HepG2 (cell line): ENCODE measurements at regions not wholly inside any gene's neighbourhood (a gene's known extent, or its start where the extent isn't known, plus 50 kb on each side); places are given as distances from the start of the nearest gene placed in this dataset.

Experiments used
- KDM1A ChIP-seq: IDR thresholded peaks from 2 replicates; pipeline ENCODE4 v1.6.1; 2016; ENCODE audit warnings: missing compliant biosample characterization
- NFIC ChIP-seq: IDR thresholded peaks from 2 replicates; pipeline ENCODE4 v1.6.1; 2012; ENCODE audit warnings: mild to moderate bottlenecking, low read length, inconsistent platforms
- YEATS4 ChIP-seq: sonication (generic); formaldehyde crosslinking; IDR thresholded peaks from 2 replicates; pipeline ENCODE4 v1.4.0; 2020; ENCODE audit warnings: missing genetic modification reagents, borderline replicate concordance
- ZNF180 ChIP-seq: sonication (generic); formaldehyde crosslinking; IDR thresholded peaks from 2 replicates; pipeline ENCODE4 v1.4.0; 2020; ENCODE audit warnings: low read depth, missing genetic modification reagents, borderline replicate concordance
- ZNF224 ChIP-seq: sonication (generic); formaldehyde crosslinking; IDR thresholded peaks from 2 replicates; pipeline ENCODE4 v1.5.0; 2020; ENCODE audit warnings: mild to moderate bottlenecking, missing genetic modification reagents
- ZNF558 ChIP-seq: sonication (generic); formaldehyde crosslinking; IDR thresholded peaks from 2 replicates; pipeline ENCODE4 v1.9.0; 2022; ENCODE audit warnings: mild to moderate bottlenecking, missing genetic modification reagents, borderline replicate concordance
- ZNF605 ChIP-seq: sonication (generic); formaldehyde crosslinking; IDR thresholded peaks from 2 replicates; pipeline ENCODE4 v1.8.0; 2022; ENCODE audit warnings: mild to moderate bottlenecking, missing genetic modification reagents
- ZNF713 ChIP-seq: sonication (generic); formaldehyde crosslinking; IDR thresholded peaks from 2 replicates; pipeline ENCODE4 v1.4.0; 2020; ENCODE audit warnings: mild to moderate bottlenecking, missing genetic modification reagents
- ZNF776 ChIP-seq: sonication (generic); formaldehyde crosslinking; IDR thresholded peaks from 2 replicates; pipeline ENCODE4 v1.4.0; 2020; ENCODE audit warnings: mild to moderate bottlenecking, missing genetic modification reagents
- ZNF841 ChIP-seq: sonication (generic); formaldehyde crosslinking; IDR thresholded peaks from 2 replicates; pipeline ENCODE4 v1.8.1; 2023; ENCODE audit warnings: missing genetic modification reagents, borderline replicate concordance
- TF ChIP-seq, protein P1 (sequence below): sonication (generic); formaldehyde crosslinking; conservative IDR thresholded peaks from 2 replicates; pipeline ENCODE4 v1.4.0; 2020; ENCODE audit warnings: mild to moderate bottlenecking, missing genetic modification reagents, moderate library complexity
- TF ChIP-seq, protein P2 (sequence below): sonication (generic); formaldehyde crosslinking; IDR thresholded peaks from 2 replicates; pipeline ENCODE4 v1.4.0; 2020; ENCODE audit warnings: missing genetic modification reagents
- TF ChIP-seq, protein P3 (sequence below): sonication (generic); formaldehyde crosslinking; IDR thresholded peaks from 2 replicates; pipeline ENCODE4 v1.4.0; 2020; ENCODE audit warnings: missing genetic modification reagents
- TF ChIP-seq, protein P4 (sequence below): IDR thresholded peaks from 2 replicates; pipeline ENCODE4 v1.4.0; 2020; ENCODE audit warnings: mild to moderate bottlenecking, missing genetic modification reagents
- TF ChIP-seq, protein P5 (sequence below): sonication (generic); formaldehyde crosslinking; IDR thresholded peaks from 2 replicates; pipeline ENCODE4 v1.4.0; 2020; ENCODE audit warnings: low read depth, mild to moderate bottlenecking, missing genetic modification reagents

DNA sequence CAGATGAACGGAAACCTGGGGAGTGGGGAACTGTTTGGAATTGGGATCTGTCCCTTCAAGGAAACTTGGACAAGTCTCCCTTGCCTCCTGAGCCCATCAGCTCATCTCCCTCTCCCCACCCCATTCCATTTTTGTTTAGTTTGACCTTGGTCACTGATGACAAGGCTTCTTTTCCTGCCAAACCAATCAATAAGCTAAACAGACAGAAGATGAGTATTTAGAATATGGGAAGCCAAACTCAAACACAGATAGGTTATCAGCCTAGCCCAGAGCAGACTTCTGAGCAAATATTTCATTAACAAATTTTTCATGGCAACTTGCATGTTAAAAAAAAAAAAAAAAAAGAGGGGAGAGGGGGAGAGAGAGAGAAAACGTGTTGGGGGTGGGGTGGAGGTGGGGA, 337.2 kb upstream of the PROX1 start (continued):
- TF ChIP-seq, protein P1, sequence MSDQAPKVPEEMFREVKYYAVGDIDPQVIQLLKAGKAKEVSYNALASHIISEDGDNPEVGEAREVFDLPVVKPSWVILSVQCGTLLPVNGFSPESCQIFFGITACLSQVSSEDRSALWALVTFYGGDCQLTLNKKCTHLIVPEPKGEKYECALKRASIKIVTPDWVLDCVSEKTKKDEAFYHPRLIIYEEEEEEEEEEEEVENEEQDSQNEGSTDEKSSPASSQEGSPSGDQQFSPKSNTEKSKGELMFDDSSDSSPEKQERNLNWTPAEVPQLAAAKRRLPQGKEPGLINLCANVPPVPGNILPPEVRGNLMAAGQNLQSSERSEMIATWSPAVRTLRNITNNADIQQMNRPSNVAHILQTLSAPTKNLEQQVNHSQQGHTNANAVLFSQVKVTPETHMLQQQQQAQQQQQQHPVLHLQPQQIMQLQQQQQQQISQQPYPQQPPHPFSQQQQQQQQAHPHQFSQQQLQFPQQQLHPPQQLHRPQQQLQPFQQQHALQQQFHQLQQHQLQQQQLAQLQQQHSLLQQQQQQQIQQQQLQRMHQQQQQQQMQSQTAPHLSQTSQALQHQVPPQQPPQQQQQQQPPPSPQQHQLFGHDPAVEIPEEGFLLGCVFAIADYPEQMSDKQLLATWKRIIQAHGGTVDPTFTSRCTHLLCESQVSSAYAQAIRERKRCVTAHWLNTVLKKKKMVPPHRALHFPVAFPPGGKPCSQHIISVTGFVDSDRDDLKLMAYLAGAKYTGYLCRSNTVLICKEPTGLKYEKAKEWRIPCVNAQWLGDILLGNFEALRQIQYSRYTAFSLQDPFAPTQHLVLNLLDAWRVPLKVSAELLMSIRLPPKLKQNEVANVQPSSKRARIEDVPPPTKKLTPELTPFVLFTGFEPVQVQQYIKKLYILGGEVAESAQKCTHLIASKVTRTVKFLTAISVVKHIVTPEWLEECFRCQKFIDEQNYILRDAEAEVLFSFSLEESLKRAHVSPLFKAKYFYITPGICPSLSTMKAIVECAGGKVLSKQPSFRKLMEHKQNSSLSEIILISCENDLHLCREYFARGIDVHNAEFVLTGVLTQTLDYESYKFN (CRISPR knock-in tag): peak; percentile 87
- TF ChIP-seq ZNF713 (CRISPR knock-in tag): no peak
- 0 out of 2 replicates have a peak, but pooled peaks have one; percentile 46 for TF ChIP-seq ZNF558 (CRISPR knock-in tag)
- TF ChIP-seq ZNF224 (CRISPR knock-in tag): no peak
- TF ChIP-seq NFIC: peak; percentile 54; the same call in 1 of the 2 replicates
- TF ChIP-seq, protein P2, sequence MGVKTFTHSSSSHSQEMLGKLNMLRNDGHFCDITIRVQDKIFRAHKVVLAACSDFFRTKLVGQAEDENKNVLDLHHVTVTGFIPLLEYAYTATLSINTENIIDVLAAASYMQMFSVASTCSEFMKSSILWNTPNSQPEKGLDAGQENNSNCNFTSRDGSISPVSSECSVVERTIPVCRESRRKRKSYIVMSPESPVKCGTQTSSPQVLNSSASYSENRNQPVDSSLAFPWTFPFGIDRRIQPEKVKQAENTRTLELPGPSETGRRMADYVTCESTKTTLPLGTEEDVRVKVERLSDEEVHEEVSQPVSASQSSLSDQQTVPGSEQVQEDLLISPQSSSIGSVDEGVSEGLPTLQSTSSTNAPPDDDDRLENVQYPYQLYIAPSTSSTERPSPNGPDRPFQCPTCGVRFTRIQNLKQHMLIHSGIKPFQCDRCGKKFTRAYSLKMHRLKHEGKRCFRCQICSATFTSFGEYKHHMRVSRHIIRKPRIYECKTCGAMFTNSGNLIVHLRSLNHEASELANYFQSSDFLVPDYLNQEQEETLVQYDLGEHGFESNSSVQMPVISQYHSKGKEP (CRISPR knock-in tag): no peak
- no peak for TF ChIP-seq ZNF180 (CRISPR knock-in tag)
- TF ChIP-seq ZNF841 (CRISPR knock-in tag): no peak
- no peak for TF ChIP-seq ZNF605
- 0 out of 2 replicates have a peak, but pooled peaks have one; percentile 35 for TF ChIP-seq KDM1A (CRISPR knock-in tag)
- TF ChIP-seq, protein P3, sequence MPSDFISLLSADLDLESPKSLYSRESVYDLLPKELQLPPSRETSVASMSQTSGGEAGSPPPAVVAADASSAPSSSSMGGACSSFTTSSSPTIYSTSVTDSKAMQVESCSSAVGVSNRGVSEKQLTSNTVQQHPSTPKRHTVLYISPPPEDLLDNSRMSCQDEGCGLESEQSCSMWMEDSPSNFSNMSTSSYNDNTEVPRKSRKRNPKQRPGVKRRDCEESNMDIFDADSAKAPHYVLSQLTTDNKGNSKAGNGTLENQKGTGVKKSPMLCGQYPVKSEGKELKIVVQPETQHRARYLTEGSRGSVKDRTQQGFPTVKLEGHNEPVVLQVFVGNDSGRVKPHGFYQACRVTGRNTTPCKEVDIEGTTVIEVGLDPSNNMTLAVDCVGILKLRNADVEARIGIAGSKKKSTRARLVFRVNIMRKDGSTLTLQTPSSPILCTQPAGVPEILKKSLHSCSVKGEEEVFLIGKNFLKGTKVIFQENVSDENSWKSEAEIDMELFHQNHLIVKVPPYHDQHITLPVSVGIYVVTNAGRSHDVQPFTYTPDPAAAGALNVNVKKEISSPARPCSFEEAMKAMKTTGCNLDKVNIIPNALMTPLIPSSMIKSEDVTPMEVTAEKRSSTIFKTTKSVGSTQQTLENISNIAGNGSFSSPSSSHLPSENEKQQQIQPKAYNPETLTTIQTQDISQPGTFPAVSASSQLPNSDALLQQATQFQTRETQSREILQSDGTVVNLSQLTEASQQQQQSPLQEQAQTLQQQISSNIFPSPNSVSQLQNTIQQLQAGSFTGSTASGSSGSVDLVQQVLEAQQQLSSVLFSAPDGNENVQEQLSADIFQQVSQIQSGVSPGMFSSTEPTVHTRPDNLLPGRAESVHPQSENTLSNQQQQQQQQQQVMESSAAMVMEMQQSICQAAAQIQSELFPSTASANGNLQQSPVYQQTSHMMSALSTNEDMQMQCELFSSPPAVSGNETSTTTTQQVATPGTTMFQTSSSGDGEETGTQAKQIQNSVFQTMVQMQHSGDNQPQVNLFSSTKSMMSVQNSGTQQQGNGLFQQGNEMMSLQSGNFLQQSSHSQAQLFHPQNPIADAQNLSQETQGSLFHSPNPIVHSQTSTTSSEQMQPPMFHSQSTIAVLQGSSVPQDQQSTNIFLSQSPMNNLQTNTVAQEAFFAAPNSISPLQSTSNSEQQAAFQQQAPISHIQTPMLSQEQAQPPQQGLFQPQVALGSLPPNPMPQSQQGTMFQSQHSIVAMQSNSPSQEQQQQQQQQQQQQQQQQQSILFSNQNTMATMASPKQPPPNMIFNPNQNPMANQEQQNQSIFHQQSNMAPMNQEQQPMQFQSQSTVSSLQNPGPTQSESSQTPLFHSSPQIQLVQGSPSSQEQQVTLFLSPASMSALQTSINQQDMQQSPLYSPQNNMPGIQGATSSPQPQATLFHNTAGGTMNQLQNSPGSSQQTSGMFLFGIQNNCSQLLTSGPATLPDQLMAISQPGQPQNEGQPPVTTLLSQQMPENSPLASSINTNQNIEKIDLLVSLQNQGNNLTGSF (CRISPR knock-in tag): no peak
- TF ChIP-seq, protein P4, sequence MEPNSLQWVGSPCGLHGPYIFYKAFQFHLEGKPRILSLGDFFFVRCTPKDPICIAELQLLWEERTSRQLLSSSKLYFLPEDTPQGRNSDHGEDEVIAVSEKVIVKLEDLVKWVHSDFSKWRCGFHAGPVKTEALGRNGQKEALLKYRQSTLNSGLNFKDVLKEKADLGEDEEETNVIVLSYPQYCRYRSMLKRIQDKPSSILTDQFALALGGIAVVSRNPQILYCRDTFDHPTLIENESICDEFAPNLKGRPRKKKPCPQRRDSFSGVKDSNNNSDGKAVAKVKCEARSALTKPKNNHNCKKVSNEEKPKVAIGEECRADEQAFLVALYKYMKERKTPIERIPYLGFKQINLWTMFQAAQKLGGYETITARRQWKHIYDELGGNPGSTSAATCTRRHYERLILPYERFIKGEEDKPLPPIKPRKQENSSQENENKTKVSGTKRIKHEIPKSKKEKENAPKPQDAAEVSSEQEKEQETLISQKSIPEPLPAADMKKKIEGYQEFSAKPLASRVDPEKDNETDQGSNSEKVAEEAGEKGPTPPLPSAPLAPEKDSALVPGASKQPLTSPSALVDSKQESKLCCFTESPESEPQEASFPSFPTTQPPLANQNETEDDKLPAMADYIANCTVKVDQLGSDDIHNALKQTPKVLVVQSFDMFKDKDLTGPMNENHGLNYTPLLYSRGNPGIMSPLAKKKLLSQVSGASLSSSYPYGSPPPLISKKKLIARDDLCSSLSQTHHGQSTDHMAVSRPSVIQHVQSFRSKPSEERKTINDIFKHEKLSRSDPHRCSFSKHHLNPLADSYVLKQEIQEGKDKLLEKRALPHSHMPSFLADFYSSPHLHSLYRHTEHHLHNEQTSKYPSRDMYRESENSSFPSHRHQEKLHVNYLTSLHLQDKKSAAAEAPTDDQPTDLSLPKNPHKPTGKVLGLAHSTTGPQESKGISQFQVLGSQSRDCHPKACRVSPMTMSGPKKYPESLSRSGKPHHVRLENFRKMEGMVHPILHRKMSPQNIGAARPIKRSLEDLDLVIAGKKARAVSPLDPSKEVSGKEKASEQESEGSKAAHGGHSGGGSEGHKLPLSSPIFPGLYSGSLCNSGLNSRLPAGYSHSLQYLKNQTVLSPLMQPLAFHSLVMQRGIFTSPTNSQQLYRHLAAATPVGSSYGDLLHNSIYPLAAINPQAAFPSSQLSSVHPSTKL (CRISPR knock-in tag): peak; percentile 70
- no peak for TF ChIP-seq ZNF776 (CRISPR knock-in tag)
- TF ChIP-seq, protein P5, sequence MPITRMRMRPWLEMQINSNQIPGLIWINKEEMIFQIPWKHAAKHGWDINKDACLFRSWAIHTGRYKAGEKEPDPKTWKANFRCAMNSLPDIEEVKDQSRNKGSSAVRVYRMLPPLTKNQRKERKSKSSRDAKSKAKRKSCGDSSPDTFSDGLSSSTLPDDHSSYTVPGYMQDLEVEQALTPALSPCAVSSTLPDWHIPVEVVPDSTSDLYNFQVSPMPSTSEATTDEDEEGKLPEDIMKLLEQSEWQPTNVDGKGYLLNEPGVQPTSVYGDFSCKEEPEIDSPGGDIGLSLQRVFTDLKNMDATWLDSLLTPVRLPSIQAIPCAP: no peak
- no peak for TF ChIP-seq YEATS4 (CRISPR knock-in tag)
